GM18507 (cell line): ENCODE measurements at regions not wholly inside any gene's neighbourhood (a gene's known extent, or its start where the extent isn't known, plus 50 kb on each side); places are given as distances from the start of the nearest gene placed in this dataset.

ENCODE experiments used
- DNase-seq: peaks from one replicate; pipeline ENCODE4 v3.0.0; 2011; ENCODE audit warnings: low read depth; ENCODE audit not compliant: insufficient read length; ENCODE audit errors: extremely low spot score
- FAIRE-seq: peaks from 2 replicates; lab custom pipeline; 2011; peaks lifted over from hg19 to GRCh38; lab: Jason Lieb, UNC

- FAIRE-seq (no peak), DNase-seq (no peak)
Measured at GRCh38 chr12:113634982-113635381, 163.3 kb upstream of the LHX5 start.

GRCh38 chr12:113634474-113634873 is 162.8 kb upstream of the LHX5 start:
- no peak for DNase-seq
- no peak for FAIRE-seq

- DNase-seq: no peak
- no peak for FAIRE-seq
Measured at GRCh38 chr12:113633678-113634332, 162.1 kb upstream of the LHX5 start.

- DNase-seq (no peak), FAIRE-seq (no peak)
Measured at GRCh38 chr12:113630625-113631024, 159.0 kb upstream of the LHX5 start.

- FAIRE-seq: no peak
- no peak for DNase-seq
Measured at GRCh38 chr12:113625499-113625898, 153.8 kb upstream of the LHX5 start.

GRCh38 chr12:113622410-113622809 is 150.7 kb upstream of the LHX5 start:
- no peak for FAIRE-seq
- no peak for DNase-seq

GRCh38 chr12:113620437-113620976 is 148.8 kb upstream of the LHX5 start:
- FAIRE-seq: no peak
- no peak for DNase-seq

GRCh38 chr12:113619202-113619601 is 147.5 kb upstream of the LHX5 start:
- DNase-seq (no peak), FAIRE-seq (no peak)

GRCh38 chr12:113613414-113613813 is 141.7 kb upstream of the LHX5 start:
- FAIRE-seq (no peak), DNase-seq (no peak)

GRCh38 chr12:113612793-113613192 is 141.1 kb upstream of the LHX5 start:
- FAIRE-seq: no peak
- DNase-seq: no peak

GRCh38 chr12:113612076-113612728 is 140.5 kb upstream of the LHX5 start:
- no peak for DNase-seq

GRCh38 chr12:113611652-113612051 is 140.0 kb upstream of the LHX5 start:
- FAIRE-seq (no peak), DNase-seq (no peak)

More at GRCh38 chr12:113612076-113612728, 140.5 kb upstream of the LHX5 start:
- FAIRE-seq: no peak

GRCh38 chr12:113610698-113611097 is 139.0 kb upstream of the LHX5 start:
- FAIRE-seq (no peak), DNase-seq (no peak)

GRCh38 chr12:113609692-113610469 is 138.2 kb upstream of the LHX5 start:
- DNase-seq (no peak), FAIRE-seq (no peak)

GRCh38 chr12:113604666-113605065 is 133.0 kb upstream of the LHX5 start:
- no peak for DNase-seq
- FAIRE-seq: no peak

- FAIRE-seq (no peak), DNase-seq (no peak)
Measured at GRCh38 chr12:113601656-113602263, 130.1 kb upstream of the LHX5 start.

GRCh38 chr12:113598815-113599406 is 127.2 kb upstream of the LHX5 start:
- DNase-seq (no peak), FAIRE-seq (no peak)

GRCh38 chr12:113594967-113595366 is 123.3 kb upstream of the LHX5 start:
- DNase-seq: no peak
- no peak for FAIRE-seq

- FAIRE-seq (no peak), DNase-seq (peak; percentile 9)
Measured at GRCh38 chr12:113591480-113591974, 119.9 kb upstream of the LHX5 start.
